ENCODE measurements at regions not wholly inside any gene's neighbourhood (a gene's known extent, or its start where the extent isn't known, plus 50 kb on each side); places are given as distances from the start of the nearest gene placed in this dataset.

GRCh38 chr13:22757530-22758120, 423.2 kb upstream of the SGCG start:
- TF ChIP-seq CTCF (IDR thresholded peaks at IDR 0.05; ENCODE audit: unreplicated experiment in 3 of 3) = peak; percentile 57 to 88 (median 65)
- H3K27ac Mint-ChIP-seq = no peak overlapping the region
- peaks cover 20% of the 10 kb centered on the region for H3K4me1 Mint-ChIP-seq
- no peak overlapping the region for H3K4me3 Mint-ChIP-seq
- H3K9me3 Mint-ChIP-seq = peaks cover 14% of the 10 kb centered on the region
- peaks cover 9% of the 10 kb centered on the region for H3K36me3 Mint-ChIP-seq (ENCODE audit: low read depth)
- H3K27me3 Mint-ChIP-seq (ENCODE audit: low read depth) = peaks cover 5% of the 10 kb centered on the region

GRCh38 chr13:22758245-22758644, 422.5 kb upstream of the SGCG start:
- no peak for TF ChIP-seq CTCF (IDR thresholded peaks at IDR 0.05; ENCODE audit: unreplicated experiment in 3 of 3)
- H3K4me3 Mint-ChIP-seq = no peak overlapping the region
- no peak overlapping the region for H3K27ac Mint-ChIP-seq
- peaks cover 13% of the 10 kb centered on the region for H3K9me3 Mint-ChIP-seq
- H3K4me1 Mint-ChIP-seq = peaks cover 20% of the 10 kb centered on the region
- H3K27me3 Mint-ChIP-seq (ENCODE audit: low read depth) = peaks cover 5% of the 10 kb centered on the region
- peaks cover 9% of the 10 kb centered on the region for H3K36me3 Mint-ChIP-seq (ENCODE audit: low read depth)

- peaks cover 5% of the 10 kb centered on the region for H3K27me3 Mint-ChIP-seq (ENCODE audit: low read depth)
- no peaks in the 10 kb centered on the region for H3K36me3 Mint-ChIP-seq (ENCODE audit: low read depth)
- TF ChIP-seq CTCF (IDR thresholded peaks at IDR 0.05; ENCODE audit: unreplicated experiment in 3 of 3) = no peak
- no peak overlapping the region for H3K27ac Mint-ChIP-seq
- peaks cover 17% of the 10 kb centered on the region for H3K4me1 Mint-ChIP-seq
- H3K4me3 Mint-ChIP-seq = no peak overlapping the region
- H3K9me3 Mint-ChIP-seq = no peaks in the 10 kb centered on the region
Observed at GRCh38 chr13:22761709-22762108, 419.1 kb upstream of the SGCG start.

- H3K9me3 Mint-ChIP-seq = no peaks in the 10 kb centered on the region
- H3K27me3 Mint-ChIP-seq (ENCODE audit: low read depth) = no peaks in the 10 kb centered on the region
- no peak overlapping the region for H3K27ac Mint-ChIP-seq
- no peak overlapping the region for H3K4me3 Mint-ChIP-seq
- no peak for TF ChIP-seq CTCF (IDR thresholded peaks at IDR 0.05; ENCODE audit: unreplicated experiment in 3 of 3)
- H3K36me3 Mint-ChIP-seq (ENCODE audit: low read depth) = no peaks in the 10 kb centered on the region
- H3K4me1 Mint-ChIP-seq = peaks cover 7% of the 10 kb centered on the region
Observed at GRCh38 chr13:22765547-22765946, 415.2 kb upstream of the SGCG start.

- Mint-ChIP-seq H3K9me3 (no peaks in the 10 kb centered on the region), H3K27ac (no peak overlapping the region), H3K27me3 (ENCODE audit: low read depth) (no peaks in the 10 kb centered on the region), H3K36me3 (ENCODE audit: low read depth) (no peaks in the 10 kb centered on the region), H3K4me3 (no peak overlapping the region), H3K4me1 (peaks cover 6% of the 10 kb centered on the region)
- TF ChIP-seq CTCF (IDR thresholded peaks at IDR 0.05; ENCODE audit: unreplicated experiment in 3 of 3) = no peak
Observed at GRCh38 chr13:22770891-22771290, 409.9 kb upstream of the SGCG start.

GRCh38 chr13:22773465-22773864, 407.3 kb upstream of the SGCG start:
- Mint-ChIP-seq H3K9me3 (no peaks in the 10 kb centered on the region), H3K36me3 (ENCODE audit: low read depth) (no peaks in the 10 kb centered on the region), H3K27me3 (ENCODE audit: low read depth) (no peaks in the 10 kb centered on the region), H3K4me1 (peaks cover 6% of the 10 kb centered on the region), H3K27ac (peak overlapping the region in 1 of 3 experiments; percentile 46), H3K4me3 (no peak overlapping the region)
- no peak for TF ChIP-seq CTCF (IDR thresholded peaks at IDR 0.05; ENCODE audit: unreplicated experiment in 3 of 3)

Measured in nephron (organoid).